ENCODE measurements at regions not wholly inside any gene's neighbourhood (a gene's known extent, or its start where the extent isn't known, plus 50 kb on each side); places are given as distances from the start of the nearest gene placed in this dataset.

DNA sequence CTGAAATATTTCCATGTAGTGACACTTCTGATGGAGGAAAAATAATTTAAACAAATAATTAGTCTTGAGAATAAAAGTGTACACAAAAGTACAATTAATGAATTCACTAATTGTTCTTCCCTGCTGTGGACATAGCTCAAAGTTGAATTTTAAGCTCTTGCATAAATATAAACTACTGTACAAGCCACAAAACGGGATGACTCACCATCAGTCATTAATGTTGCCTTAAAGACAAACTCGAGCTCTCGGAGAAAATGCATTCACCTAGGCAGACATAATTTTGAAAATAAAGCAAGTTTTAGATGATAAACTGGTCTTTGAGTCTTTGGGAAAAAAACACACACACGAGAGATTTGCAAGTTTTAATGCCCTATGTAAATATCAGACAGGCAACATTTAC is 436.4 kb downstream of the ZNF521 start:
- no peak for DNase-seq

GRCh38 chr18:24917767-24918166 is 434.2 kb downstream of the ZNF521 start:
- no peak for DNase-seq

- no peak for DNase-seq
These were observed 433.7 kb downstream of the ZNF521 start for GRCh38 chr18:24918257-24918656.

DNA sequence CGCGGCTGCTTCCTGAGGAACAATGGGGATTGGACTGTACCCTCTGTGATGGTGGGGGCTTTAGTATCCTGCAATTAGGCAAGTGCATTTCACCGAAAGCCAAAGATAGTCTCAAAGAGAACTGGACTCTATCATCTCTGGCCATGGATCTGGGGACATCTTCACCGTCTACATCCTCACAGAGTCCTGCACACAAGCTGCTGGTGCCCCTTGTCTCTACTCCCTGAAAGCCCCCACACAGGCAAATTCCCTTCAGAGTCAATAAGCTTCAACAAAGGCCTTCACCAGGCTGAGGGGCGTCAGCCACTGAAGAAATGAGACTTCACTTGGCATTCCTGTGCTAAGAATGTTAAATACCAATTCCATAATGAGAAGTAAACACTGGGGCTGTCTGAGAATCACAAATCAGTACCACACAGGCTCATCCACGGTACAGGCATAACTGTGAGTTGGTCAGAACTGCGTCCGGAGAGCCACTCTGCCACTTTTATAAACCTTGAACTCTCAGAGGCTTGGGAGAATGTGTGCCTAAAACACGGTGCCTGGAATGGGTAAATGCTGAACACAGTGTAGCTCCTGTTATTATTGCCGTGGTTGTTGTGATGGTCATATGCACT is 432.7 kb downstream of the ZNF521 start:
- DNase-seq, result no peak

DNA sequence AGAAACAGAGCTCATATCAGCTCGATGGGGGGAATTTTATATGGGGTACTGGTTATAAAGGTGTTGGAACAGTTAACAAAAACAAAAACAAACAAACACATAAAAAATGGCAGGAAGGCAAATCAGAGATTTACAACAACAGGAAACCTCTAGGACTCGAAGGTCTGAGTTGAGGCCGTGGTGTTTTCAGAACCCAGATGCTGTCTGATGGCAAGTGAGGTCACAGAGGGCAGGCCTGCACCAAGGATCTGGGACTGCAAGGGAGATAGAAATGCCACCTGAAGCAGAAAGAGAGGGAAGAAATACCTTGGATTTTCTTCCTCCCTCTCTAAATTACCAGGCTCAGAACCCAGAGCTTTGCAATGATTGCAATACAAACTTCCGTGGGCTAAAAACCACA is 429.5 kb downstream of the ZNF521 start:
- no peak for DNase-seq

- no peak for DNase-seq
These were observed 428.8 kb downstream of the ZNF521 start for GRCh38 chr18:24923138-24923537.

DNA sequence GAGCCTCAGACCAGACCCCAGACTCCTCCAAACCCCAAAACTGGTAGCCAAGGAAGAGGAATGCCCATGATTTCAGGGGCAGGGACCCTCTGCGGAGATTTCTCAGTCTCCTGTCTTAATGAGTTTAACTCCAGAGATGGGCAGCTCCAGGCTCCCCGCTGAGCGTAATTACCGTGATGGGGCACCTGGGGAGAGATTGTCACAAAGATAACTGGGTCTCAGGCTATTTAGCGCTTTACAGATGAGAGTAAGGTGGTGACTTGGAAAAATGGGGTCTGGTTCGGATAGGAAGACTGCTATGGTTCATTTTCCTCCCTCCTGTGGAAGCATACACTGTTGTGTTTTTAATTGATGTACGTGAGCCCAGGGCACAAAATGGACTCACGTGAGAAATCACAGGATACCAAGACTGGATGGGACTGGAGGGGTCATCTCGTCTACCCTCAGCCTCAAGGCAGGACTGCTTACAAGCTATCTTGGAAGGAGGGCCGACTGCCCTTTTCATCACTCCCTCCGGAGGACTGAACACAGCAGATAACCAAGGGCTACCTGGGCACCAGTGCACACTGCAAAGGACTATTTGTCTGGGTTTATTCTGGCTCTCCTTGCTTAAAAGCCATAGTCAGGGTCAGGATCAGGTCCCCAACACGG is 427.8 kb downstream of the ZNF521 start:
- no peak for DNase-seq

DNA sequence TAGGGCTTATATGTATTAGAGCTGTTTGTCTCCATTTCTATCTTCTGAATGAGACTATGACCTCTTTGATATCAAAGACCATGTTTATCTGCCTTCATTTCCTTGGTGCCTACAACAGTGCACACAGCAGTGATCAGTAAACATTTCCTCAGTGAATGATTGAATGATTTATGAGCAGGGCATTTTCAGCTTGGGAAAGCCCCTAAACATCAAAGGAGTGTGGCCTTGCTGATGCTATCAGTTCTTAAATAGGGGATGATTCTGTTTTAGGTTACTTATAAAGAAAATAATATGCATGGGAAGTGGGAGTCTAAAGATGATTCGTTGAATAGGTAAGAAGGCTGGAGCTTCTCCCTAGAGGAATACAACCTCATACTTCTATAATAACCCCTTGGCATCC is 425.3 kb downstream of the ZNF521 start:
- DNase-seq, result no peak

GRCh38 chr18:24928301-24928878 is 423.6 kb downstream of the ZNF521 start:
- DNase-seq, result no peak

- peak; percentile 21 for DNase-seq
These were observed 421.5 kb downstream of the ZNF521 start for GRCh38 chr18:24930478-24930877.

GRCh38 chr18:24930971-24931370 is 421.0 kb downstream of the ZNF521 start:
- DNase-seq, result no peak

DNA sequence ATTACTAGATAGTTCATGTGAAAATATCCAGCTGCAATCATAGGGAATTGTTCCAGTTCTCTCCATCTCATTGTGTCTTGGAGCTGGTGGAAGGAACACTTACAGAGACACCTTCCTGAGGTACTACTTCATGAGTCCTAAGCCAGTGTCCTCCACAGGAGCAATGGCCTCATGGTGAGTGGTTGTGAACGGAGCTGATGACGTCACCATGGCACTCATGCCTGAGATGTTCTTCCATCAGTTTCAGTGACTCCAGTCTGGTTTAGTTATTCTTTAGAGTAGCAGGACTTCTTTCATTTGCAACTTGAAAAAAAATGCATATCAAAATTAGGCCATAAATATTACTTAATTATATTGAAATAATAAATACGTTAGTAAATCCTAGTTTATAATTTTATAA is 418.6 kb downstream of the ZNF521 start:
- no peak for DNase-seq

- DNase-seq, result no peak
These were observed 417.6 kb downstream of the ZNF521 start for GRCh38 chr18:24934258-24934932.

- no peak for DNase-seq
These were observed 417.0 kb downstream of the ZNF521 start for GRCh38 chr18:24935008-24935407.

GRCh38 chr18:24935896-24936295 is 416.1 kb downstream of the ZNF521 start:
- no peak for DNase-seq

GRCh38 chr18:24936691-24937090 is 415.3 kb downstream of the ZNF521 start:
- DNase-seq, result no peak

- no peak for DNase-seq
These were observed 414.2 kb downstream of the ZNF521 start for GRCh38 chr18:24937639-24938275.

DNA sequence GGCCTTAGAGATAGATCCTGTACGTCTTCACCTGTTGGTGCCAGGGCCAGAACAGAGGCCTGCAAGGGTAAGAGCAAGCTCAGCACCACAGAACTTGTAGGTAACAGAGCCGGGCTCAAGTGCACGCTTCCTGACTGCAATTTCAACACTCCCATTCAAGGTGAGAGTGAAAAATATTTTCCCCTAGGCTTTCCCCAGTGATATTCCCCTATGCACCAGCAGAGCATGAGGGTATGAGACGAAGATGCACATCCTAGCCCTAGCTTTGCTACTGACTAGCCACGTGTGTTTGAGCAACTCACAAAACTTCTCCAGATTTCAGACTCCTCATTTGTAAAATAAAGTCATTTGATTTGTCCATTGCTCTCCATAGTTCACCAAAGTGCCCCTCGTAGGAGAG is 411.6 kb downstream of the ZNF521 start:
- no peak for DNase-seq

- no peak for DNase-seq
These were observed 410.6 kb downstream of the ZNF521 start for GRCh38 chr18:24941174-24941951.

- no peak for DNase-seq
These were observed 409.8 kb downstream of the ZNF521 start for GRCh38 chr18:24942144-24942543.

DNA sequence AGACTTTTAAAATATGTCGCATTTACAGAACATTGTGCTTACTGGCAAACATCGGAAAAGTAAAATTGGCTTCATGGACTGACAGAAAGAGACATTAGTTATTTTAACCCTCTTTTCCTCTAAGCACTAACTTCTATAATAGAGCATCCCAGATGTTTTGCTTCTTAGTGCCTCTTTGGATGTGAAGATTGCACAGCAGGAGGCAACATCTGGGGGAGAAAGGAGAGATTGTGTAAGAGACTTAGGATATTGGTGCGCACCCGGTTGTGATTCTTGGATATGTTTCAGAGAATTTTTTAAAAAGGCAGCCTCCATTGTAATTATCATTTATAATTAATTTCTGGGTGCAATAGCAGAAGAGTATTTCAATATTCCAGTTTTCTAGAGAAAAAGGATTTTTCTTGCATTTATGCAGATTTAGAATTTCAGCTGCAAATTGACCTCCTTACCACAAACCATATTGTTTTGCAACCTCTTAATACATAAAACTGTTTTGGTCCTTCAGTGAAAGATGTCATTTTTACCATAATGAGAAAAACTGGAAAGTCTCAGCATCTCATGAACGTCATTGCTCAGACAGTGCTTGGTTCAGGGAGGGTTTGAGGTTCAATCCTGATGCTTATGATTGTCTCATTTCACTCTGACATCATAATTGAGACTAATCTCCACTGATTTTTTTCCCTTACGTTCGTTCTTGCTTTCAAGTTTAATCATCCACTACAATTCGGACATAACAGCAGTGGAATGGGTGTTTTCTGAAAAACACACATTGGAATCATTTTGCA is 404.3 kb downstream of the ZNF521 start:
- no peak for DNase-seq

DNA sequence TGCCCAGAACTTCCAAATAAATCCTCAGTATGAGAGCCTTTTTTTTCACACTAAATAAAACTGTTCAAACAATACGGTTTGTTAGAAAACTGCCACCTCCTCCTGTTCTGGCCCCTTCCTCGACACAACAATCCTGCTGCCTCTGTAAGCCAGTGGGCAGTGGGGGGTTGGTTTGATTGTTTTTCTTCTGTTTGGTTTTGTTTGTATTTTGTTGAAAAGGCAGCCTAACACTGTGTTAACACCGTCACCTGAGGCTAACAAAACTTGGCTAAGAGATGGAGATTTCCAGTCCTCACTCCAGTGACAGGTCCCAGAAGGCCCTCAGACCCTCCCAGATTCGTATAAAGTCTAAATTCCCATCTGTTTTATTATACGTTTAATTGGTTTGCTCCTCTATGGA is 402.1 kb downstream of the ZNF521 start:
- DNase-seq, result no peak

Data from MV-4-11 (cell line).